Endothelial cell of umbilical vein (primary cell): ENCODE measurements at regions not wholly inside any gene's neighbourhood (a gene's known extent, or its start where the extent isn't known, plus 50 kb on each side); places are given as distances from the start of the nearest gene placed in this dataset.

Experiments
- EZH2 ChIP-seq: IDR thresholded peaks from 2 replicates; pipeline ENCODE4 v1.6.1; 2012; ENCODE audit warnings: borderline replicate concordance, low read depth, mild to moderate bottlenecking, moderate library complexity, low read length, inconsistent platforms; ENCODE audit not compliant: severe bottlenecking
- POLR2A ChIP-seq: IDR thresholded peaks from 2 replicates; pipeline ENCODE4 v1.6.1; 2012; ENCODE audit warnings: low read depth, mild to moderate bottlenecking, control low read depth, low read length
- TF ChIP-seq, protein P1 (sequence below), 2 donors: IDR thresholded peaks; 1 replicate in 1 of 2; 2 replicates in 1 of 2; pipeline ENCODE4 v1.5.1; 2011; ENCODE audit warnings: low read length in 2 of 2, mild to moderate bottlenecking in 2 of 2, moderate library complexity in 2 of 2, control low read depth in 1 of 2, inconsistent platforms in 1 of 2, low read depth in 1 of 2; ENCODE audit not compliant: insufficient read depth in 1 of 2; ENCODE audit errors: extremely low read depth in 1 of 2

DNA sequence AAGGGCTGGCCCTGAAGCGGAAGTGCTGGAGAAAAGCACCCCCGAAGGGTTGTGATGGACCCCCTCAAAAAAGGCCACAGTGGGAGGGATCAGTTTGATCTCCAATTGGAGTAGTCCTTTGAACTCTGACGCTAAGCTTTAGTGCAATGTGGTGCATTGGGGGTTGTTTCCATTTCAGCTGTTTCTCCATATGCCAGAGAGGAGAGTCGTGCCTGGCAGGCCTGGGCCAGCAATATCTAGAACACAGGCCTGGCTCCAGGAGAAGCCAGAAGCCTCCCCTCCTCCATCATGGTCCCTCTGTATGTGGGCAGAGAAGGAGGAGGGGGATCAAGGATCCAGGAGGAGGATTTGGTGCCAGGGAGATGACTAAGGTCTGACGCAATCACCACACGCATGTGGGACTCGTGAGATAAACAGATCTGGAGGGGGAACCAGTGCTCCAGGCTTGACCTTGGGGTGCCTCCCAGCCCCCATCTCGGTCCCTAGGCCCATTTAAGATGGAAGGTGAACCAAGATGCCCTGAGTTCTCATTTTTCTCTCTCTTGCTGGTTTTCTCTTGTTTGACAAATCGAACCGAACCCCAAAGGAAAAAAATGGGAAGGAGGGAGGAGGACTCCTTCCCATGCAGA, 517.4 kb upstream of the JARID2 start:
- TF ChIP-seq, protein P1, sequence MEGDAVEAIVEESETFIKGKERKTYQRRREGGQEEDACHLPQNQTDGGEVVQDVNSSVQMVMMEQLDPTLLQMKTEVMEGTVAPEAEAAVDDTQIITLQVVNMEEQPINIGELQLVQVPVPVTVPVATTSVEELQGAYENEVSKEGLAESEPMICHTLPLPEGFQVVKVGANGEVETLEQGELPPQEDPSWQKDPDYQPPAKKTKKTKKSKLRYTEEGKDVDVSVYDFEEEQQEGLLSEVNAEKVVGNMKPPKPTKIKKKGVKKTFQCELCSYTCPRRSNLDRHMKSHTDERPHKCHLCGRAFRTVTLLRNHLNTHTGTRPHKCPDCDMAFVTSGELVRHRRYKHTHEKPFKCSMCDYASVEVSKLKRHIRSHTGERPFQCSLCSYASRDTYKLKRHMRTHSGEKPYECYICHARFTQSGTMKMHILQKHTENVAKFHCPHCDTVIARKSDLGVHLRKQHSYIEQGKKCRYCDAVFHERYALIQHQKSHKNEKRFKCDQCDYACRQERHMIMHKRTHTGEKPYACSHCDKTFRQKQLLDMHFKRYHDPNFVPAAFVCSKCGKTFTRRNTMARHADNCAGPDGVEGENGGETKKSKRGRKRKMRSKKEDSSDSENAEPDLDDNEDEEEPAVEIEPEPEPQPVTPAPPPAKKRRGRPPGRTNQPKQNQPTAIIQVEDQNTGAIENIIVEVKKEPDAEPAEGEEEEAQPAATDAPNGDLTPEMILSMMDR (IDR thresholded peaks at IDR 0.05; ENCODE audit: extremely low read depth in 1 of 2, insufficient read depth in 1 of 2, low read depth in 1 of 2, low read length in 2 of 2) = no peak
- TF ChIP-seq POLR2A (no peak), EZH2 (no peak)
